Neural crest cell (in vitro differentiated cells): ENCODE measurements at regions not wholly inside any gene's neighbourhood (a gene's known extent, or its start where the extent isn't known, plus 50 kb on each side); places are given as distances from the start of the nearest gene placed in this dataset.

ENCODE experiments used
- DNase-seq: peaks from one replicate; pipeline ENCODE4 v3.0.0; 2021; ENCODE audit warnings: low read depth, mixed read lengths, low spot score
- H3K27ac Mint-ChIP-seq: one replicate; pipeline ENCODE4 v1.8.0; 2021; ENCODE audit warnings: mild to moderate bottlenecking, mixed read lengths; ENCODE audit not compliant: unreplicated experiment
- H3K27me3 Mint-ChIP-seq: 2 replicates; pipeline ENCODE4 v1.8.0; 2021; ENCODE audit warnings: low read depth, mild to moderate bottlenecking, mixed read lengths
- H3K36me3 Mint-ChIP-seq: 2 replicates; pipeline ENCODE4 v1.8.0; 2021; ENCODE audit warnings: low read depth, mild to moderate bottlenecking, mixed read lengths
- H3K4me1 Mint-ChIP-seq: 2 replicates; pipeline ENCODE4 v1.8.0; 2021; ENCODE audit warnings: mixed read lengths
- H3K4me3 Mint-ChIP-seq: one replicate; pipeline ENCODE4 v1.8.0; 2021; ENCODE audit warnings: mild to moderate bottlenecking, mixed read lengths
- H3K9me3 Mint-ChIP-seq: 2 replicates; pipeline ENCODE4 v1.8.0; 2021; ENCODE audit warnings: mixed read lengths
- TF ChIP-seq, protein P1 (sequence below): fragments of 200-600 bp; sonication (generic); conservative IDR thresholded peaks from 2 replicates; pipeline ENCODE4 v1.5.0; 2021; ENCODE audit warnings: antibody characterized with exemption, mild to moderate bottlenecking

DNA sequence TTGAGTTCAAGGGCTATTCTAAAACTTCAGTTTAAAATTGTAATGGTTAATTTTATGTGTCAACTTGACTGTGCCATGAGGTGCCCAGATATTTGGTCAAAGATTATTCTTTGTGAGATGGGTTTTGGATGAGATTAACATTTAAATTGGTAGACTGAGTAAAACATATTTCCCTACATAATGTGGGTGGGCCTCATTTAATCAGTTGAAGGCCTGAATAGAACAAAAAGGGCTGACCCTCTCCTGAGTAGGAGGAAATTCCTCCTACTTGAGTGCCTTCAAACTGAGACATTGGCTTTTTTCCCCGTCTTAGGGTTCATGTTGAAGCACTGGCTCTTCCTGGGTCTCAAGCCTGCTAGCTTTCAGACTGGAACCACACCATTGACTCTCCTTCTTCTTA is 89.6 kb upstream of the FAM9A start:
- no peak for DNase-seq
- Mint-ChIP-seq H3K36me3 (peaks cover 6% of the 10 kb centered on the region), H3K27me3 (no peaks in the 10 kb centered on the region), H3K27ac (no peak overlapping the region), H3K4me1 (no peaks in the 10 kb centered on the region), H3K4me3 (no peak overlapping the region), H3K9me3 (peaks cover 22% of the 10 kb centered on the region)
- TF ChIP-seq, protein P1, sequence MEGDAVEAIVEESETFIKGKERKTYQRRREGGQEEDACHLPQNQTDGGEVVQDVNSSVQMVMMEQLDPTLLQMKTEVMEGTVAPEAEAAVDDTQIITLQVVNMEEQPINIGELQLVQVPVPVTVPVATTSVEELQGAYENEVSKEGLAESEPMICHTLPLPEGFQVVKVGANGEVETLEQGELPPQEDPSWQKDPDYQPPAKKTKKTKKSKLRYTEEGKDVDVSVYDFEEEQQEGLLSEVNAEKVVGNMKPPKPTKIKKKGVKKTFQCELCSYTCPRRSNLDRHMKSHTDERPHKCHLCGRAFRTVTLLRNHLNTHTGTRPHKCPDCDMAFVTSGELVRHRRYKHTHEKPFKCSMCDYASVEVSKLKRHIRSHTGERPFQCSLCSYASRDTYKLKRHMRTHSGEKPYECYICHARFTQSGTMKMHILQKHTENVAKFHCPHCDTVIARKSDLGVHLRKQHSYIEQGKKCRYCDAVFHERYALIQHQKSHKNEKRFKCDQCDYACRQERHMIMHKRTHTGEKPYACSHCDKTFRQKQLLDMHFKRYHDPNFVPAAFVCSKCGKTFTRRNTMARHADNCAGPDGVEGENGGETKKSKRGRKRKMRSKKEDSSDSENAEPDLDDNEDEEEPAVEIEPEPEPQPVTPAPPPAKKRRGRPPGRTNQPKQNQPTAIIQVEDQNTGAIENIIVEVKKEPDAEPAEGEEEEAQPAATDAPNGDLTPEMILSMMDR = no peak

DNA sequence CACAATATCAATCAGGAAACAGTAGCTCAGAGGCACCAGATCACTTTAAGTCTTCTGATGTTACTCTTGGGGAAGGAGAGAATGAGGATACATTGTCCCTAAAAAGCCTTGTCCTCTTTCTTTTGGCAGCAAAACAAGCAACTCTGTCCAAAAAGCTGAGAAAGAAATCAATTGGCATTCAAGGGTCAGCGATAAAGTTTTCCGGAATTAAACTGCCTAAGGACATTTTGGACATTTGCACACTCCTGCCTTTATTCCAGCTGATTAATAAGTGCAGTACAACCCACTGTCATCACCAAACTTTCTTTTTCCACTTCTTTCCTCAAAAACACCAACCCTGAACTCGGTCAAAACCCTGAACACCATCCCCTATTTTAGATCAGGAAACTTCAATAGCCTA is 85.8 kb upstream of the FAM9A start:
- H3K36me3 Mint-ChIP-seq = no peaks in the 10 kb centered on the region
- no peak for DNase-seq
- TF ChIP-seq, protein P1 = no peak
- peaks cover 5% of the 10 kb centered on the region for H3K9me3 Mint-ChIP-seq
- no peak overlapping the region for H3K27ac Mint-ChIP-seq
- no peaks in the 10 kb centered on the region for H3K27me3 Mint-ChIP-seq
- no peaks in the 10 kb centered on the region for H3K4me1 Mint-ChIP-seq
- no peak overlapping the region for H3K4me3 Mint-ChIP-seq

DNA sequence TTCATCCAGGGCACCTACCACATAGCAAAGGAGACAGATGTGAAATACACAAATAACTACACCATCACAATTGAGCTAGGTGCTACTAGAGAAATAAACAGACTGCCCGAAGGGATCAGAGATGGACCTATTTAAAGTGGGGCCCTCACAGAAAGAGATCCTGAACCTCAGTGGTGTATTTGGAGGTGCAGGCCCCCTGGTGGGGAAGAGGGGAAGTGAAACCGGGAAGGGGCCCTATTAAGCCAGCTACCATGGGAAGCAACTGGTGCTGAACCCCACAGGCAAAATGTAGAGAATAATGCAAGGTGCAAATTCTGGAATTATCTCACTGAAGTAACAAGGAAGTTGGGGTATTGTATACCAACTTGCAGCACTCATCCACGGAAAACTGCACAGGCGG is 78.6 kb upstream of the FAM9A start:
- Mint-ChIP-seq H3K36me3 (no peaks in the 10 kb centered on the region), H3K27ac (no peak overlapping the region), H3K4me3 (no peak overlapping the region), H3K9me3 (peaks cover 4% of the 10 kb centered on the region), H3K27me3 (no peaks in the 10 kb centered on the region), H3K4me1 (no peaks in the 10 kb centered on the region)
- DNase-seq = peak; percentile 5
- TF ChIP-seq, protein P1 = peak; percentile 59

DNA sequence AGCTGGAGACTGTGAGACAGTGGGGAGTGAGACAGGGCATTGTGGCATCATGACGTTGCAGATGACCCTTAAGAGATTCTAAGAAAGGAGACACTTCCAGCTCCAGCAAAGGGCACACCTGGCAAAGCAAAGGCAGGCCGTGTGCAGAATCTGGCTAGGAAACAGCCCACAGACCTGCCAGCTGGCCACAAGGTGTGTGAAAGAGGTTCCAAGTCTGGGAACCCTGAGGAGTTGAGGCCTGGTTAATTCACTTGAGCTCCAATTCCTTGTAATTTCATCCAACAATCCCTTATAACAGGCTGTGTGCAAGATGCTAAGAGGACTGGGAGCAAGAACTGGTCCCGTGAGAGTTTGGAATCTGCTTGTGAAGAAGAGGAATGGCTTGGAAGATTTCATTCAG is 72.8 kb upstream of the FAM9A start:
- Mint-ChIP-seq H3K27me3 (no peaks in the 10 kb centered on the region), H3K4me3 (no peak overlapping the region), H3K9me3 (peaks cover 4% of the 10 kb centered on the region), H3K4me1 (no peaks in the 10 kb centered on the region), H3K27ac (no peak overlapping the region), H3K36me3 (no peaks in the 10 kb centered on the region)
- TF ChIP-seq, protein P1 = no peak
- no peak for DNase-seq

DNA sequence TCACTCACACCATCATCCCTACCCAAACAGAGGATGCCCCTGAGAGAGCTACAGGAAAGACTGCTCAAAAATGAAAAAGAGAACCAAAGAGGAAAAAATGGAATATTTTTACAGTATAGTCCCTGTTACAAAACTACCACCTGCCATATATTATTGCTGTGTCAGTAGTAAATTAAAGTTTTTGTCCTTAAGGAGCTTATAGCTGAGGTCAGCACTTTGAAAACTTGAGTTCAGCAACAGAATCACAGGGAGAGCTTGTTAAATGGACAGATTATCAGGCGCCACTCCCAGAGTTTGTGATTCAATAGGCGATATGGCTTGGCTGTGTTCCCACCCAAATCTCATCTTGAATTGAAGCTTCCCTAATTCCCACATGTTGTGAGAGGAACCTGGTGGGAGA is 71.9 kb upstream of the FAM9A start:
- peaks cover 6% of the 10 kb centered on the region for H3K9me3 Mint-ChIP-seq
- H3K4me3 Mint-ChIP-seq = no peak overlapping the region
- H3K4me1 Mint-ChIP-seq = peaks cover 6% of the 10 kb centered on the region

More for the DNA sequence above, 71.9 kb upstream of the FAM9A start:
- TF ChIP-seq, protein P1 = no peak
- no peak for DNase-seq
- no peaks in the 10 kb centered on the region for H3K27me3 Mint-ChIP-seq
- H3K27ac Mint-ChIP-seq = no peak overlapping the region
- H3K36me3 Mint-ChIP-seq = no peaks in the 10 kb centered on the region
